Adrenal gland (tissue), 5 donors: ENCODE measurements at regions not wholly inside any gene's neighbourhood (a gene's known extent, or its start where the extent isn't known, plus 50 kb on each side); places are given as distances from the start of the nearest gene placed in this dataset.

Experiments used
- CTCF ChIP-seq, 6 experiments: fragments of 450-650 bp in 4 of 6; fragments of 200-600 bp in 2 of 6; sonication (generic) in 1 of 6; IDR thresholded peaks; 1 replicate in 5 of 6; 2 replicates in 1 of 6; pipeline versions ENCODE4 v1.5.1 to v1.8.0; 2016 to 2021; ENCODE audit warnings: antibody characterized with exemption in 6 of 6, mild to moderate bottlenecking in 2 of 6, moderate library complexity in 1 of 6
- POLR2A ChIP-seq, 2 donors: fragments of 450-650 bp; IDR thresholded peaks; one replicate each; pipeline ENCODE4 v1.6.1; 2017; ENCODE audit warnings: antibody characterized with exemption in 2 of 2, mild to moderate bottlenecking in 2 of 2, moderate library complexity in 1 of 2
- donor health status: DM: no; HTN: no; CAD: no.

- TF ChIP-seq CTCF (IDR thresholded peaks at IDR 0.05) (no peak), POLR2A (IDR thresholded peaks at IDR 0.05) (no peak)
These were observed 51.2 kb upstream of the SLCO4A1 start for GRCh38 chr20:62591122-62591468.
